ENCODE measurements at regions not wholly inside any gene's neighbourhood (a gene's known extent, or its start where the extent isn't known, plus 50 kb on each side); places are given as distances from the start of the nearest gene placed in this dataset.

DNA sequence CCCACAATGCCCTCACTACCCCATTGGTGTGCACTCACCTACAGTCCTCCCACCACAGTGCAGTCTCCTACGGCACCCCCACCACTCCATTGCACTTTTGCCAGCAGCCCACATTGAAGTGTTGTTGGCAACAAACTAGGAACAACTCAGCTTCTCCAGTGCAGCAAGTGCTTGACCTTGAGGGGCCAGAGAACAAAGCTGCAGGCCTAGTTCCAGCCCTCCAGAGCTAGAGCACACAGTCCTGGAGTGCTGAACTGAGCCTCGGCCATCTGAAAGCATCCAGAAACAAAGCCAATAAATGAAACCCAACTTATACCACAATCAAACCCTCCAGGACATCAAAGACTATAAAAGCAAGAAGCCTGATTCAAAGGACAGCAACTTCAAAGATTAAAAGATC is 129.9 kb downstream of the C1orf94 start:
- no peak for DNase-seq (ENCODE audit: extremely low spot score)
- 73% methylated on average over 2 of the region's 2 CpGs for WGBS
- Histone ChIP-seq H3K4me1 (no peaks in the 10 kb centered on the region), H3K36me3 (no peaks in the 10 kb centered on the region), H3K4me3 (no peak overlapping the region), H3K27me3 (peaks cover 0 to 6% (median 0%) of the 10 kb centered on the region in 4 donors), H3K27ac (replicated peaks in 1 of 4) (no peak overlapping the region), H3K9me3 (peaks cover 0 to 19% (median 12%) of the 10 kb centered on the region in 4 donors)
- intact Hi-C loops (cut with DNase I): no loop called here
- no peak for TF ChIP-seq POLR2A (IDR thresholded peaks at IDR 0.05; ENCODE audit: low read depth)
- no peak for TF ChIP-seq POLR2AphosphoS5 (IDR thresholded peaks at IDR 0.05)
- TF ChIP-seq, protein P1, sequence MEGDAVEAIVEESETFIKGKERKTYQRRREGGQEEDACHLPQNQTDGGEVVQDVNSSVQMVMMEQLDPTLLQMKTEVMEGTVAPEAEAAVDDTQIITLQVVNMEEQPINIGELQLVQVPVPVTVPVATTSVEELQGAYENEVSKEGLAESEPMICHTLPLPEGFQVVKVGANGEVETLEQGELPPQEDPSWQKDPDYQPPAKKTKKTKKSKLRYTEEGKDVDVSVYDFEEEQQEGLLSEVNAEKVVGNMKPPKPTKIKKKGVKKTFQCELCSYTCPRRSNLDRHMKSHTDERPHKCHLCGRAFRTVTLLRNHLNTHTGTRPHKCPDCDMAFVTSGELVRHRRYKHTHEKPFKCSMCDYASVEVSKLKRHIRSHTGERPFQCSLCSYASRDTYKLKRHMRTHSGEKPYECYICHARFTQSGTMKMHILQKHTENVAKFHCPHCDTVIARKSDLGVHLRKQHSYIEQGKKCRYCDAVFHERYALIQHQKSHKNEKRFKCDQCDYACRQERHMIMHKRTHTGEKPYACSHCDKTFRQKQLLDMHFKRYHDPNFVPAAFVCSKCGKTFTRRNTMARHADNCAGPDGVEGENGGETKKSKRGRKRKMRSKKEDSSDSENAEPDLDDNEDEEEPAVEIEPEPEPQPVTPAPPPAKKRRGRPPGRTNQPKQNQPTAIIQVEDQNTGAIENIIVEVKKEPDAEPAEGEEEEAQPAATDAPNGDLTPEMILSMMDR (IDR thresholded peaks at IDR 0.05): no peak
- TF ChIP-seq EP300 (IDR thresholded peaks at IDR 0.05): no peak

DNA sequence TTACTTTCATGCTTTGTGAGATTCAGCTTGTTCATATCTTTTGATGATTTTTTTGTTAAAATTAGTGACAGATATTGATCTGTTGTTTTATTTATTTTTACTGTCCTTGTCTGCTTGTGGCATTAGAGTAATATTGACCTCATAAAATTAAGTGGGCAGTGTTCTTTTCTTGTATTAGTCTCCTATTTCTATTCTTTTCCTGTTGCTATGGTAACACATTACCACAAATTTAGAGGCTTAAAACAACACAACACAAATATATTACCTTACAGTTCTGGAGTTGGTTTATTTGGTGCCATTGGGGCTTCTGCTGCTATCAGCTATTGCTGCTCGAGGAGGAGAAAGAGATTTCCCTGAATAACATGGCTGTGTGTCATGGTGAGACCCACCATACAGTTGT is 135.7 kb downstream of the C1orf94 start:
- Histone ChIP-seq H3K9me3 (peaks cover 0 to 19% (median 17%) of the 10 kb centered on the region in 4 donors), H3K36me3 (no peaks in the 10 kb centered on the region), H3K27me3 (no peaks in the 10 kb centered on the region), H3K4me3 (no peak overlapping the region), H3K4me1 (no peaks in the 10 kb centered on the region), H3K27ac (replicated peaks in 1 of 4) (no peak overlapping the region)
- 38% methylated on average over 1 of the region's 1 CpG for WGBS
- TF ChIP-seq EP300 (IDR thresholded peaks at IDR 0.05) (no peak), POLR2A (IDR thresholded peaks at IDR 0.05; ENCODE audit: low read depth) (no peak), POLR2AphosphoS5 (IDR thresholded peaks at IDR 0.05) (no peak)
- TF ChIP-seq, protein P1 (IDR thresholded peaks at IDR 0.05): no peak
- intact Hi-C loops (cut with DNase I): no loop called here
- DNase-seq (ENCODE audit: extremely low spot score): no peak

DNA sequence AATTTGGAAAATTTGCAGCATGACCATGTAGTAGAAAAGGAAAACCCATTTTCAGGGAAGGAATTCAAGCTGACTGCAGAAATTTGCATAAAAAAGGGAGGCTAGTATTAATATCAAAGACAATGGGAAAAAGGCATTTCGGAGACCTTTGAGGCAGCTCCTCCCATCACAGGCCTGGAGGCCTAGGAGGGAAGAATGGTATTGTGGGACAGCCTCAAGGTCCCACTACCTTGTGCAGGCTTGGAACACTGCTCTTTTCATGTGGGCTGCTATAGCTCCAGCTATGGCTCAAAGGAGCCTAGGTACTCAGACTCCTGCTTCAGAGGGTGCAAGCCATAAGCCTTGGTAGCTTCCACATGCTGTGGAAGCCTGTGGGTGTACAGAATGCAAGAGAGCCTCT is 139.3 kb downstream of the C1orf94 start:
- H3K36me3 ChIP-seq: no peaks in the 10 kb centered on the region
- H3K27me3 ChIP-seq: no peaks in the 10 kb centered on the region
- WGBS: 64% methylated on average over 1 of the region's 1 CpG
- no peaks in the 10 kb centered on the region for H3K4me1 ChIP-seq
- no peak overlapping the region for H3K4me3 ChIP-seq
- TF ChIP-seq EP300 (IDR thresholded peaks at IDR 0.05) (no peak), POLR2AphosphoS5 (IDR thresholded peaks at IDR 0.05) (no peak), POLR2A (IDR thresholded peaks at IDR 0.05; ENCODE audit: low read depth) (no peak)
- TF ChIP-seq, protein P1 (IDR thresholded peaks at IDR 0.05): no peak
- H3K27ac ChIP-seq (replicated peaks in 1 of 4): no peak overlapping the region
- H3K9me3 ChIP-seq: peaks cover 0 to 19% (median 16%) of the 10 kb centered on the region in 4 donors
- intact Hi-C loops (cut with DNase I): no loop called here
- DNase-seq (ENCODE audit: extremely low spot score): peak; percentile 47

DNA sequence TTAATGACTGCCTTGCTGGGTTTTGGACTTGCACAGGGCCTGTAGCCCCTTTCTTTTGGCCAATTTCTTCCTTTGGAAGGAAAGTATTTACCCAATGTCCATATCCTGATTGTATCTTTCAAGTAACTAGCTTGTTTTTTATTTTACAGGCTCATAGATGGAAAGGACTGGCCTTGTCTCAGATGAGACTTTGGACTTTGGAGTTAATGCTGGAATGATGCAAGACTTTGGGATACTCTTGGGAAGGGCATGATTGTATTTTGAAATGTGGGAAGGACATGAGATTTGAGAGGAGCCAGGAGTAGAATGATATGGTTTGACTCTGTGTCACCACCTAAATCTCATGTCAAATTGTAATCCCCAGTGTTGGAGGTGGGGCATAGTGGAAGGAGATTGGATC is 140.1 kb downstream of the C1orf94 start:
- no peak overlapping the region for H3K4me3 ChIP-seq
- TF ChIP-seq POLR2AphosphoS5 (IDR thresholded peaks at IDR 0.05) (no peak), EP300 (IDR thresholded peaks at IDR 0.05) (no peak), POLR2A (IDR thresholded peaks at IDR 0.05; ENCODE audit: low read depth) (no peak)
- TF ChIP-seq, protein P1 (IDR thresholded peaks at IDR 0.05): no peak
- peaks cover 0 to 19% (median 16%) of the 10 kb centered on the region in 4 donors for H3K9me3 ChIP-seq
- no peaks in the 10 kb centered on the region for H3K4me1 ChIP-seq
- H3K27me3 ChIP-seq: no peaks in the 10 kb centered on the region
- no peaks in the 10 kb centered on the region for H3K36me3 ChIP-seq
- DNase-seq (ENCODE audit: extremely low spot score): no peak
- H3K27ac ChIP-seq (replicated peaks in 1 of 4): no peak overlapping the region
- intact Hi-C loops (cut with DNase I): no loop called here

DNA sequence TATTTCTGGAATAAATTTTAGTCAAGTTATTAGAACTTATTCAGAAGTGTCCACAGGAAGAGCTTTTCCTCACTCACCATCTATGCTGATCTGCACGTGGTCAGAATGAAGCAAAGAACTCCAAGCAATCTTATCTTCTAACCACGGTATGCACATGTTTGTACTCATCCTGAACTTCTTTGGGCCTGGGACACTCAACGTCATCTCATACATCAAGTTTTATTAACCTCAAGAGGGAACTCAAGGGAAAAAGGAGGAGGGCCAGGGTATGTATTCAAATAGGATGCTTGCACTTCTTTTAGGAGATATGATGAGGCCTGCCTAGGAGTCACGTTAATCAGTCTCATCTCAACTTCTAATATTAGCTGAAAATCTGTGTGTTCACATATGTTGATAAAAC is 142.5 kb downstream of the C1orf94 start:
- H3K27ac ChIP-seq (replicated peaks in 1 of 4): no peak overlapping the region
- H3K9me3 ChIP-seq: peaks cover 0 to 19% (median 16%) of the 10 kb centered on the region in 4 donors
- no peaks in the 10 kb centered on the region for H3K4me1 ChIP-seq
- intact Hi-C loops (cut with DNase I): no loop called here
- no peaks in the 10 kb centered on the region for H3K36me3 ChIP-seq
- H3K4me3 ChIP-seq: no peak overlapping the region
- DNase-seq (ENCODE audit: extremely low spot score): peak; percentile 87
- 77% methylated on average over 4 of the region's 4 CpGs for WGBS
- no peak for TF ChIP-seq POLR2AphosphoS5 (IDR thresholded peaks at IDR 0.05)
- TF ChIP-seq POLR2A (IDR thresholded peaks at IDR 0.05; ENCODE audit: low read depth): no peak
- no peak for TF ChIP-seq EP300 (IDR thresholded peaks at IDR 0.05)
- TF ChIP-seq, protein P1 (IDR thresholded peaks at IDR 0.05): no peak
- peaks cover 0 to 5% (median 0%) of the 10 kb centered on the region in 4 donors for H3K27me3 ChIP-seq

Measured in esophagus muscularis mucosa (tissue), 4 donors.